ENCODE measurements at regions not wholly inside any gene's neighbourhood (a gene's known extent, or its start where the extent isn't known, plus 50 kb on each side); places are given as distances from the start of the nearest gene placed in this dataset.

DNA sequence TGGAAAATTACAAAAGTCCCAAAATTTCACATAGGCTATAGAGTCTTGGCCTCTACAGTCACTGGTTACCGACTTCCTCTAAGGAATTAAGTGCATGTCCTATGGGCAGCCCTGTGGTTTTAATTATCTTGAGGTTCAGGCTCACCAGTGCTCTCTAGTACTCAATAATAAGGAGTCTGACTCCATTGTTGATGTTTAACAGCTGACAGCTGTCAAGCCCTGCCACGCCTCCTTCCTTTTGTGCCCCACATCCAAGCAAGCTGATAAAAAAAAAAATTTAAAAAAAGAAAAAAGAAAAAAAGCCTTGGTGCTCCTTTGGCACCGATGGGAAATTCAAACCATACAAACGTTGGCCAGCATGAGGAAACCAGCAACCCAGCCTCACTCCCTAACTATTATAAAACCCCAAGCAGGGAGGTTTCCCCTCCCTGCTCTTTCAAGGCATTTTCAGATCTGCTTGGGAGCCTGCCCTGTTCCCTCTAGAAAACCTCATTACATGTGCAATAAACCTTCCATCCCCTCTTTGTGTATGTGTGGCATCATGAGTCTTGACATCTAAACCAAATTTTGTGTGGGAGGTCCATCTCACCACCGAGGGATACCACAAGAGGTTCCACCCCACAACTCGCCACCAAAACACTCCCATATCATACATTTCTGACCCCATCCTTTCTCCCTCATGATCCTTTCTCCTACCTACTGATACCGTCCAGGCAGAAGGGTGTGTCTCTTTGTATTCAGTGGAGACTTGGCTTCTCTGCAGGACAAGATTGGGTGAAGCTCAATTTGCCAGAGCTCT is 70.9 kb upstream of the CCDC71L start:
- TF ChIP-seq CTCF (conservative IDR thresholded peaks at IDR 0.05), result no peak
- no peak for TF ChIP-seq EZH2 (IDR thresholded peaks at IDR 0.05; ENCODE audit: low read depth)
